AG09309 (cell line): ENCODE measurements at regions not wholly inside any gene's neighbourhood (a gene's known extent, or its start where the extent isn't known, plus 50 kb on each side); places are given as distances from the start of the nearest gene placed in this dataset.

Source experiments
- DNase-seq: peaks from one replicate; pipeline ENCODE4 v3.0.0-alpha.2; 2010; ENCODE audit warnings: low read depth
- H3K4me3 ChIP-seq: 2 replicates; pipeline ENCODE4 v1.5.1; 2011; ENCODE audit warnings: mild to moderate bottlenecking, low read depth, low read length, moderate library complexity; ENCODE audit not compliant: control insufficient read depth
- TF ChIP-seq, protein P1 (sequence below): IDR thresholded peaks from 2 replicates; pipeline ENCODE4 v1.5.1; 2011; ENCODE audit warnings: mild to moderate bottlenecking, low read depth, low read length, inconsistent platforms; ENCODE audit not compliant: insufficient read depth, control insufficient read depth; ENCODE audit errors: missing control alignments

DNA sequence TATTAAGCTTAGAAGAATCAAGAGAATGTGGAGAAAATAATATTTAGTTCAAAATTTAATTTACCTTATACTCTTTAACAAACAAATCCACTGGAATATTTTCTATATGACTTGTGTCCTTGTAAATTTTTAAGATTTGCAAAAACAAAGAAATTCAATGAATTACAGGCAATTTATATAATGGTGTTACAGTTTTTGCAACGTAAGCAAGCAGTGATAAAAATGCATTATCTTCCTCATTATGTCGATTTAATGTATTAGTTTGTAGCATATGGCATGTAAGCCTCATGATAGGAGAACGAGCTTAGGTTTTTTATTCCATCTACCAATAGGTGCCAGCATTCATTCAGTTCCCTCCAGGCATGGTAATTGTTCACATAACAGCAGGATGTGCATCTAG, 100.0 kb upstream of the PCDH9 start:
- TF ChIP-seq, protein P1, sequence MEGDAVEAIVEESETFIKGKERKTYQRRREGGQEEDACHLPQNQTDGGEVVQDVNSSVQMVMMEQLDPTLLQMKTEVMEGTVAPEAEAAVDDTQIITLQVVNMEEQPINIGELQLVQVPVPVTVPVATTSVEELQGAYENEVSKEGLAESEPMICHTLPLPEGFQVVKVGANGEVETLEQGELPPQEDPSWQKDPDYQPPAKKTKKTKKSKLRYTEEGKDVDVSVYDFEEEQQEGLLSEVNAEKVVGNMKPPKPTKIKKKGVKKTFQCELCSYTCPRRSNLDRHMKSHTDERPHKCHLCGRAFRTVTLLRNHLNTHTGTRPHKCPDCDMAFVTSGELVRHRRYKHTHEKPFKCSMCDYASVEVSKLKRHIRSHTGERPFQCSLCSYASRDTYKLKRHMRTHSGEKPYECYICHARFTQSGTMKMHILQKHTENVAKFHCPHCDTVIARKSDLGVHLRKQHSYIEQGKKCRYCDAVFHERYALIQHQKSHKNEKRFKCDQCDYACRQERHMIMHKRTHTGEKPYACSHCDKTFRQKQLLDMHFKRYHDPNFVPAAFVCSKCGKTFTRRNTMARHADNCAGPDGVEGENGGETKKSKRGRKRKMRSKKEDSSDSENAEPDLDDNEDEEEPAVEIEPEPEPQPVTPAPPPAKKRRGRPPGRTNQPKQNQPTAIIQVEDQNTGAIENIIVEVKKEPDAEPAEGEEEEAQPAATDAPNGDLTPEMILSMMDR: no peak
- DNase-seq: no peak
- no peak overlapping the region for H3K4me3 ChIP-seq

DNA sequence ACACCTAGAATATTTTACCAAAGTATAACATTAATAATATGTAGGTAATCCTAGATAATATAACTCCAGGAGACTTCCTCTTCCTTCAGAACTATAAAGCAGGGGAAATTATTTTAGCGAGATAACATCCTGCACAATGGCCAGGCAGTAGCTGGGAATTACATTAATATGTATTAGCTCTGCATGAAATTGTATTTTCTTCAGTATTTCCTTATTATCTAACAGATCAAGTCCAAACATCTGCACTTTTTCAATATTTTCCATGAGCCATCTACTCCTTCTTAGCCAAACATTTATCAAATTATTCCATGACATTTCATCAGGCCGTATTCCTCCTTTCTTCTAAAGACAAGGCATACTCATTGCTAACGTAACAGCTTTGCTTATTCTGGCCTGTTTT, 98.8 kb upstream of the PCDH9 start:
- H3K4me3 ChIP-seq: no peak overlapping the region
- TF ChIP-seq, protein P1: no peak
- DNase-seq: no peak

GRCh38 chr13:67318860-67319259, 88.7 kb upstream of the PCDH9 start:
- DNase-seq: no peak
- TF ChIP-seq, protein P1: no peak
- no peak overlapping the region for H3K4me3 ChIP-seq

DNA sequence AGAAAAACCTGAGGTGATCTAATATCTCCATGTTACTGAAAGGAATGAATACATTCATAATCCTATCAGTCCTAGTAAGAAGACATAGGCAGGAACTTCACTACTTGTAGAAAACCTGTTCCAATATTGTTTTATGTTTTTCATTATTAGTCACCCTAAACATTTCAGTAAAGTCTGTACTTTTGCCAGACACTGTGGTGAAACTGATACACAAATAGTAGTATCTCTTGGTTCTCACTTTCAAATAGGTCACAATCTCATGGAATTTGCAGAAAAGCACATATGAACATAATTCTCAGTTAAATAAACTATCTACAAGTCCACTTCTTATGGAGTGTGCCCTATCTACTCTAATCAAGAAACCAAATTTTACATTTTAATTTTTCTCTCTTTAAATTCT, 88.3 kb upstream of the PCDH9 start:
- H3K4me3 ChIP-seq: no peak overlapping the region
- no peak for DNase-seq
- TF ChIP-seq, protein P1: no peak

- TF ChIP-seq, protein P1: no peak
- H3K4me3 ChIP-seq: no peak overlapping the region
- DNase-seq: no peak
Measured at GRCh38 chr13:67314405-67314804, 84.3 kb upstream of the PCDH9 start.

GRCh38 chr13:67308004-67308772, 78.1 kb upstream of the PCDH9 start:
- no peak for DNase-seq
- H3K4me3 ChIP-seq: no peak overlapping the region
- TF ChIP-seq, protein P1: no peak
